HG03135 (cell line): ENCODE measurements at regions not wholly inside any gene's neighbourhood (a gene's known extent, or its start where the extent isn't known, plus 50 kb on each side); places are given as distances from the start of the nearest gene placed in this dataset.

ENCODE experiments used
- ATAC-seq: cut with Tn5 transposase; IDR thresholded peaks from one replicate; pipeline ENCODE4 v1.9.1; 2021; ENCODE audit warnings: mild to moderate bottlenecking, moderate library complexity; ENCODE audit not compliant: unreplicated experiment

DNA sequence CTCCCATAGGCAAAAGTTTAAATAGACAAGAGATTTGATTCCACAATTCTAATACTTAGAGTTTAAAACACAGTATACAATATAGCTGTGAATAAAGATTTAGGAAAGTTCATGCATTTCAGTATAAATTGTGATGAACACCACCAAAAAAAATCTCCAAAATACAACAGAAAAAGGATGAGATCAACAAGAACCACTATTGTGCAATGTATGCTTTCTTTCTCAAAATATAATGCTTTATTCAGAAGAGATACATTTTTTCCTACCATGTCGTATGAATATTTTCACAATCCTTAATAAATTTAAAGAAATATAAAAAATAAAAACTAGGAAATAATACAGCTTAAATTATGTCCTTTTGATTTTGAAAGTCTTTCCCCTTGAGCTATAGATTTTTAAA, 1309.2 kb downstream of the MRPL39 start:
- ATAC-seq: no peak

GRCh38 chr21:24294171-24294570, 1313.1 kb downstream of the MRPL39 start:
- no peak for ATAC-seq

GRCh38 chr21:24290151-24290833, 1317.0 kb downstream of the MRPL39 start:
- ATAC-seq: no peak

DNA sequence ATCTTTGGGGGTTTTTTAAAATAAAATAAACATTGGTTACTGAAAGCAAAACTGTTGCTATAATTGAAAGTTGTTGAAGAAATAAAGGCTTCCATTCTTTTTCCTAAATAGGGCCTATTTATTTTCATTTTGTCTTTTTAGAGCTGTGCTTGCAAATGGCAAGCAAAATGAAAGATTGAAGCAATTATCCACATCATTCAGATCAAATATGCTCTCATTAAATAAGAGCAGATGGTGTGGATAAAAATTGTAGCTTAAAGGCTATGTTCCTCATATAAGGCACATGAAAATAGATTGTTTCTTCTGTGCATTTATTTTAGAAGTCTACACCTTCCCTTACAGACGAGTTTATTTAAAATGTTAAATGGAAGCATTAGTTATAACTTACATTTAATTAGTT, 1317.7 kb downstream of the MRPL39 start:
- ATAC-seq: no peak

DNA sequence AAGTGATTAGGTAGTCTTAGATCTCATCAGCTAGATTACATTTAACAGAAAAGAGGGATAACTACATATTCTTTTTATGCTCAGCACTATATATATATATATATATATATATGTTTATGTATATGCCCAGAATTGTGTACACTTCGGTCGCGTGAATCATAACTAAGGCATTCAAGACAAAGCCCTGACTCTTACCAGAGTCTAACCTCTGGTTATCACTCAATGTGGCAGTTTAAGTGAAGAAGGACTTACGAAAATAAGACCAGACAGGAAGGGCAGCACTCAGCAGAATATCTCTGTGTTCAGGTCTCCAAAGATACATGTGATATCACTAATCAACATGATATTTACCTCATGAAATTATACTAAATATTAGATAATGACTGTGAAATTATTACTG, 1326.7 kb downstream of the MRPL39 start:
- no peak for ATAC-seq

DNA sequence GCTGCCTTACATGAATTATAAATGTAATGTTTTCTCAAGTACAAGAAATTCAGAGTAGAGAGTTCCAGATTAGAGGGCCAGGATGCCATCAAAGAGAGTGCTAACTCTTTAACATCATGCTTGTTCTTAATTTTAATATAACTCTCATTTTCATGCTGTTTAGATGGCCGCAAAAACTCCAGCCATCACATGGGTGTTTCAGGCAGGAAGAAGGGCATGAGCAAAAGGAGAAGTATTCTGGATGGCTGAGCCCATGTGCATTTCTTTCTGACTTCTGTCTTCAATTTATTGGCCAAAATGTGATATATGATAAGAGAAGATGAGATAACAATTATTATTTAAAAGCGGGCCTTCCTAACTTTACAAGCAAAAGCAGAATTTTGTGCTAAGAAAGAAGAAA, 1328.6 kb downstream of the MRPL39 start:
- no peak for ATAC-seq

DNA sequence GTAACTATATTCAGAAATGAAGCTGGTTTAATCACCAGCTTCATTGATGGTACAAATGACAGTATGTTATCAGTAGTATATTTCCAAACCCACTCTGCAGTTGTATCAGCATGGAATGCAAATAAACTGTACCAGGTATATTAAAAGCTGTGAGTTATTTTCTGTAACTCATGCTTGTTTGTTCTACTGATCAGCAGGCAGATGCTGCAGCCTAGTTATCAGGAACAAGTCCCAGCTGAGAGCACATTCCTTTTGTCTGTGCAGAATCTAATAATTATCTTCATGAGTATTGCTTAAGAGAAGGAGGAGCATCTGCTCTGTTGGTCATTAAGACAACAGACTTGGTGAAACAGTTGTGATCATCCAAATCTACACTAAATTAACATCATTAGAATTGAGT, 1331.1 kb downstream of the MRPL39 start:
- ATAC-seq: no peak

DNA sequence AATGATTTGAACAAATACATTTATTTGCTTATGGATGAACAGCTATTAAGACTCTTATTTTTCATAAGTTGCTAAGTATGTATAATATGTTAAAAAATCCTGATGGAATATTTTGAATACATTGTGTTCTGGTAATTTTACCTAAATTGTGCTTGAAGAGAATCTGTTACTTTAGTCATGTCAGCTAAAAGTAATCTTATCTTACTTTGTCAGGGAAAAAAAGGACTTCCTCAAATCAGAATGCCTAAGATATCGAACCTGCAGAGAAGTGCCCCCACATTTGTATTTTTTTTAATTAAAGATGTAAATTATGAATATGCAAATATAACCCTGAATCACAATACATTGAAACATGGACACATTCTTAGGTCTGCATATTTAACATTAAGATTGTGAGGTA, 1331.7 kb downstream of the MRPL39 start:
- ATAC-seq: no peak

- no peak for ATAC-seq
Observed at GRCh38 chr21:24272521-24272938, 1334.8 kb downstream of the MRPL39 start.

DNA sequence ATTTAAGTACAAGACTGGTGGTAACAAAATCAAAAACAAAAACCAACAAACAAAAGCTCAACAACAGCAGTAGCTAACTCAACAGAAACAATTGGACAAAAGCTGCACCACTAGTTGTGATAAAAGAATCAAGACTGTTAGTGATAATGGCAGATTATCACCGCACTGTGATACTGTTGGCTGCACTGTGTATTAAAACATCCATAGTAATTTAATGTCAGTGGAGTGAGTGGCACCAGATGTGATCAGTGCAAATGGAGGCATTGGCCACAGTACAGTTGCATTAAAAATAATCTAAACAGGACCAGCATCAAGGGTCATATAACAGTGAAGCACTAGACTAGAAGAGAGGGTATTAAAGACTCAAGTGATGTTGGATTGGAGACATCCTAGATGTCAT, 1341.3 kb downstream of the MRPL39 start:
- ATAC-seq: no peak

- no peak for ATAC-seq
Observed at GRCh38 chr21:24260751-24261150, 1346.5 kb downstream of the MRPL39 start.

- ATAC-seq: no peak
Observed at GRCh38 chr21:24259241-24259640, 1348.0 kb downstream of the MRPL39 start.

DNA sequence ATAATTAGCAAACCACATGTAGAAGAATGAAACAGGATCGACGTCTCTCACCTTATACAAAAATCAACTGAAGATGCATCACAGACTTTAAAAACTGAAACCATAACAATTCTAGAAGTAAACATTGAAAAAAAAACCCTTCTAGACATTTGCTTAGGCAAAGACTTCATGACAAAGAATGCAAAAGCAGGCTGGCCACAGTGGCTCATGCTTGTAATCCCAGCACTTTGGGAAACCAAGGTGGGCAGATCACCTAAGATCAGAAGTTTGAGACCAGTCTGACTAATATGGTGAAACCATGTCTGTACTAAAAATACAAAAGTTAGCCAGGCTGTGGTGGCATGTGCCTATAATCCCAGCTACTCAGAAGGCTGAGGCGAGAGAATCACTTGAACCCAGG, 1351.7 kb downstream of the MRPL39 start:
- no peak for ATAC-seq

- ATAC-seq: no peak
Observed at GRCh38 chr21:24225431-24225830, 1381.8 kb downstream of the MRPL39 start.

GRCh38 chr21:24224422-24224821, 1382.9 kb downstream of the MRPL39 start:
- no peak for ATAC-seq

DNA sequence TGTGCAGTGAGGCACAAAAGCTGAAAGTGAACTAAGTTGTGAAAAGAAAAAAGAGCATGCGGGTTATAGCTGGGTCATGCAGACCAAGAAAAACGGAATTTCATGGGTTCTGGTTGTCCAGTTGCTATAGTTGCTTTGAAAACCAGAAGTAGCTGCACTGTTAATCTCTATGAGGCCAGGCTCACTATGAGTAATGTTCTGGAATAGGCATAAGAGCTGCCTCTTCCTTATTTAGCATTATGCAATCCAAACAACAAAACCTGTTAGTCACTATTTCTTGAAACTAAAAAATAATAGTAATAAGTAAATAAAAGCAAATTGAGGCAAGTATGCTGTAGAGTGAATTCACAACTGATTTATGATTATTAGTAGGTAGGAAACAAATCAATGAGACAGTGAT, 1383.7 kb downstream of the MRPL39 start:
- ATAC-seq: no peak

DNA sequence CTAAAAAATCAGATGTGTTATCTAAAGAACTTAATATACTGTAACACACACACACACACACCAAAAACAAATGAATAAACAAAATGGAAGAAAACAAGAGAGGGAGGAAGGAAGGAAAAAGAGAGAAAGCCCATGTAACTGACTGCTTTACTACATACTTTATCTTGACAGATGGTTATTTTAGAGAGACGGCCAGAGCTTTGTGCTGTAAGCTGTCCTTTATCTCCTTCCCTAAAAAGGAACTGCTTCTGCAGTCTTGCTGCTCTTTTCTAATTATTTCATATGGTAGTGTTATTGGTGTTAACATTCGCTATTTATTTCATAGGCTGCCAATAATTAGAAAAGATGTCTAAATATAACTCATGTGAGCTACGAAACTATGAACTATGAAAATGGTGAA, 1384.6 kb downstream of the MRPL39 start:
- ATAC-seq: no peak

- no peak for ATAC-seq
Observed at GRCh38 chr21:24220446-24220845, 1386.8 kb downstream of the MRPL39 start.

- ATAC-seq: no peak
Observed at GRCh38 chr21:24217151-24217550, 1390.1 kb downstream of the MRPL39 start.

GRCh38 chr21:24210130-24210529, 1397.2 kb downstream of the MRPL39 start:
- ATAC-seq: no peak

DNA sequence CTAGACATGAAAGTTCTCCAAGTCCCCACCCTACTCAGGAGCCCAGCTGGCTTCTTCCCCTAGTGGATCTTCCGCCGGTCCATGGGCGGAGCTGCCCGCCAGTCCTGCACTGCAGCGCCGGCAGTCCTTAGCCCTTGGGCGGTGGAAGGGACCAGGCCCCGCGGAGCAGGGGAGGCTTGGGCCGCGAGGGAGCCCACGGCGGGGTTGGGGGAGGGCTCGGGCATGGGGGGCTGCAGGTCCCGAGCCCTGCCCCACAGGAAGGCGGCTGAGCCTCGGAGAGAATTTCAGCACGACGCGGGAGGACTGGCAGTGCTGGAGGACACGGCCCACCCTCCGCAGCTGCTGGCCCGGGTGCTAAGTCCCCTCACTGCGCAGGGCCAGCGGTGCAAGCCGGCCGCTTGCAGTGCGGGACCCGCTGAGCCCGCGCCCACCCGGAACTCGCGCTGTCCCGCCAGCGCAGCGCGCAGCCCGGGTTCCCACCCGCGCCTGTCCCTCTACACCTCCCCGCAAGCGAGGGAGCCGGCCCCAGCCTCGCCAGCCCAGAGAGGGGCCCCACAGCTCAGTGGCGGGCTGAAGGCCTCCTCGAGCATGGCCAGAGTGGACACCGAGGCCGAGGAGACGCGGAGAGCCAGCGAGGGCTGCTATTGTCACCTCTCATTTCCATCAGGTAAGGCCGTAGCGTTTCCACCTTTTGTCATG, 1398.6 kb downstream of the MRPL39 start:
- ATAC-seq: no peak

- no peak for ATAC-seq
Observed at GRCh38 chr21:24205319-24205718, 1402.0 kb downstream of the MRPL39 start.

DNA sequence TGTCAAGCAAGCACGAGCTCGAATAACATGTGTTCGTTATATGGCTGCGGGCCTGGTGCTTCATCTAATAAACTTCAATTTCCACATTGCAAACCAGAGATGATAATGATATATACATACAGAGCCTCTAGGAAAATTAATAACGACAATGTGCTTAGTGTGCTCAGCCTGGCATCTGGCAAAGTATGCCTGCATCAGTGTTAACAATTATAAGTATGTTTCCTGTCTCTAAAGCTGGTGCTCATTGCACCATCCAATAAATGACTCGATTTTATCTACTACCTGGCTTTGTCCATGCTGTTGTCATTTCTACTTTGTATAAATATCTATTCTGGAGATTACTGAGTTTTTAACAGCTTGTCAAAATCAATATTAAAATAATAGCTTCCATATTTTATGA, 1402.6 kb downstream of the MRPL39 start:
- no peak for ATAC-seq
